ENCODE measurements at regions not wholly inside any gene's neighbourhood (a gene's known extent, or its start where the extent isn't known, plus 50 kb on each side); places are given as distances from the start of the nearest gene placed in this dataset.

DNA sequence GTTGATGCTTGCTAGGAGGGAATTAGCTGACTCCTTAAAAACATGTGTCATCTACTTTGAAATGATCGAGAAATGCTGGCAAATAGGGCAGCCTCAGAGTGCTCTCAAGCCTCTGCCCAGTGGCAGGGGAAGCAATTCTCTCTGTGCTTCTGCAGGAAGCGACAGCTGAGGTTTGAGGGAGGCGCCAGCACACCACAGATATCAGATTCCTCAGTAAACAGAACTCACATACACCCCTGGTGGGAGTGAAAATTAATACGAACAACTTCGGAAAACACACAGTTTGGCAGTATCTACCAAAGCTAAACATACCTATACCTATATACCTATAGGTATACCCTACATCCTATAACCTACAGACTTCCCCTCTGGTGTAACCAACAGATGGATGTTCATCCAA is 61.3 kb downstream of the NSMCE3 start:
- TF ChIP-seq, protein P1, sequence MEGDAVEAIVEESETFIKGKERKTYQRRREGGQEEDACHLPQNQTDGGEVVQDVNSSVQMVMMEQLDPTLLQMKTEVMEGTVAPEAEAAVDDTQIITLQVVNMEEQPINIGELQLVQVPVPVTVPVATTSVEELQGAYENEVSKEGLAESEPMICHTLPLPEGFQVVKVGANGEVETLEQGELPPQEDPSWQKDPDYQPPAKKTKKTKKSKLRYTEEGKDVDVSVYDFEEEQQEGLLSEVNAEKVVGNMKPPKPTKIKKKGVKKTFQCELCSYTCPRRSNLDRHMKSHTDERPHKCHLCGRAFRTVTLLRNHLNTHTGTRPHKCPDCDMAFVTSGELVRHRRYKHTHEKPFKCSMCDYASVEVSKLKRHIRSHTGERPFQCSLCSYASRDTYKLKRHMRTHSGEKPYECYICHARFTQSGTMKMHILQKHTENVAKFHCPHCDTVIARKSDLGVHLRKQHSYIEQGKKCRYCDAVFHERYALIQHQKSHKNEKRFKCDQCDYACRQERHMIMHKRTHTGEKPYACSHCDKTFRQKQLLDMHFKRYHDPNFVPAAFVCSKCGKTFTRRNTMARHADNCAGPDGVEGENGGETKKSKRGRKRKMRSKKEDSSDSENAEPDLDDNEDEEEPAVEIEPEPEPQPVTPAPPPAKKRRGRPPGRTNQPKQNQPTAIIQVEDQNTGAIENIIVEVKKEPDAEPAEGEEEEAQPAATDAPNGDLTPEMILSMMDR (IDR thresholded peaks at IDR 0.05) = no peak
- no peak for TF ChIP-seq POLR2A (IDR thresholded peaks at IDR 0.05)

All from testis (tissue), 2 donors.